Suprapubic skin (tissue), 4 donors: ENCODE measurements at regions not wholly inside any gene's neighbourhood (a gene's known extent, or its start where the extent isn't known, plus 50 kb on each side); places are given as distances from the start of the nearest gene placed in this dataset.

ENCODE experiments used
- EP300 ChIP-seq: sonication (generic); formaldehyde crosslinking; IDR thresholded peaks from one replicate; pipeline ENCODE4 v1.6.1; 2017; ENCODE audit warnings: antibody characterized with exemption
- POLR2A ChIP-seq, 2 donors: fragments of 450-650 bp; IDR thresholded peaks; one replicate each; pipeline ENCODE4 v1.6.1; 2017; ENCODE audit warnings: antibody characterized with exemption in 2 of 2, mild to moderate bottlenecking in 2 of 2, moderate library complexity in 2 of 2
- POLR2AphosphoS5 ChIP-seq, 3 donors: sonication (generic); formaldehyde crosslinking; IDR thresholded peaks; one replicate each; pipeline ENCODE4 v1.6.1; 2017; ENCODE audit warnings: antibody characterized with exemption in 3 of 3
- TF ChIP-seq, protein P1 (sequence below), 2 donors: fragments of 200-600 bp in 1 of 2; fragments of 450-650 bp in 1 of 2; sonication (generic) in 1 of 2; IDR thresholded peaks; one replicate each; pipeline ENCODE4 v1.5.1; 2016 to 2019; ENCODE audit warnings: antibody characterized with exemption in 2 of 2, mild to moderate bottlenecking in 1 of 2, moderate library complexity in 1 of 2

DNA sequence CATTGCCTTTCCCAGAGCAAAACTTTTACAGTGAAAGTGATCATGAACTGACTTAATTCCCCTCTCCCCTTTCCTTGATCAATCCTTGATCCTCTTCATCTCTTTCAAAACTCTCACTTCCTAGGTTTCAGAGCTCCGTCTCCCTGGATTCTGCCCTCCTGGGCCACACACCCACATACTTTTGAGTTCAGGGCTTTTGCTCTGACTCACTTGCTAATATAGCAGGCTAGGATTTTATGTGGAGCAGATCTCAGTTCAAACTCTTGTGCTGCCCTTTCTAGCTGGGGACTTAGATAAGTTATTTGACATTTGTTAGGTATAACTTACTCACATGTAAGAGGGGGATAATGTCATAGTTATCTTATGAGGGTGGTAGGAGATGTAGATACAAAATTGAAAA lies 109.1 kb upstream of the MLIP start:
- TF ChIP-seq, protein P1, sequence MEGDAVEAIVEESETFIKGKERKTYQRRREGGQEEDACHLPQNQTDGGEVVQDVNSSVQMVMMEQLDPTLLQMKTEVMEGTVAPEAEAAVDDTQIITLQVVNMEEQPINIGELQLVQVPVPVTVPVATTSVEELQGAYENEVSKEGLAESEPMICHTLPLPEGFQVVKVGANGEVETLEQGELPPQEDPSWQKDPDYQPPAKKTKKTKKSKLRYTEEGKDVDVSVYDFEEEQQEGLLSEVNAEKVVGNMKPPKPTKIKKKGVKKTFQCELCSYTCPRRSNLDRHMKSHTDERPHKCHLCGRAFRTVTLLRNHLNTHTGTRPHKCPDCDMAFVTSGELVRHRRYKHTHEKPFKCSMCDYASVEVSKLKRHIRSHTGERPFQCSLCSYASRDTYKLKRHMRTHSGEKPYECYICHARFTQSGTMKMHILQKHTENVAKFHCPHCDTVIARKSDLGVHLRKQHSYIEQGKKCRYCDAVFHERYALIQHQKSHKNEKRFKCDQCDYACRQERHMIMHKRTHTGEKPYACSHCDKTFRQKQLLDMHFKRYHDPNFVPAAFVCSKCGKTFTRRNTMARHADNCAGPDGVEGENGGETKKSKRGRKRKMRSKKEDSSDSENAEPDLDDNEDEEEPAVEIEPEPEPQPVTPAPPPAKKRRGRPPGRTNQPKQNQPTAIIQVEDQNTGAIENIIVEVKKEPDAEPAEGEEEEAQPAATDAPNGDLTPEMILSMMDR (IDR thresholded peaks at IDR 0.05), result no peak
- TF ChIP-seq POLR2AphosphoS5 (IDR thresholded peaks at IDR 0.05), result no peak
- TF ChIP-seq EP300, result no peak
- no peak for TF ChIP-seq POLR2A (IDR thresholded peaks at IDR 0.05)
